GM18870 (cell line): ENCODE measurements at regions not wholly inside any gene's neighbourhood (a gene's known extent, or its start where the extent isn't known, plus 50 kb on each side); places are given as distances from the start of the nearest gene placed in this dataset.

Source experiments
- ATAC-seq: cut with Tn5 transposase; IDR thresholded peaks from one replicate; pipeline ENCODE4 v1.9.1; 2021; ENCODE audit warnings: moderate library complexity; ENCODE audit not compliant: unreplicated experiment

GRCh38 chr5:86971034-86971571, 296.6 kb upstream of the RASA1 start:
- no peak for ATAC-seq

DNA sequence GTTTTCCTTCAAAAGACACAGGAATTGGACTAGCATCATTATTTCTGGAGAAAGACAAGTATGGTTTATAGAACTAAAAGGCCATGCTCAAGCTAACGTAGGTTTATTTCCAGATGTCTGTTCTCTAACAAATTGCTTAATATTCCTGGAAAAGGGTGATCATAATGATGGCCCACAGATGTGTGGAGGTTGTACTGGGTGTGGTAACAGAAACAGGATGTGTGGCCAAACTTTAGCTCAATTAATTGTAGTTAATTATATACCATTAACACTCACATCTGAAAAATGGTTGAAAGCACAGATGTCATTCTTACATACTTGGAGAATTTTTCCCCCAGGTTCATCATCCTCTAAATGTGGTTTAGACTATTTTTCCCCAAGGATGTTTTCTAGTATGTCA, 292.7 kb upstream of the RASA1 start:
- no peak for ATAC-seq

DNA sequence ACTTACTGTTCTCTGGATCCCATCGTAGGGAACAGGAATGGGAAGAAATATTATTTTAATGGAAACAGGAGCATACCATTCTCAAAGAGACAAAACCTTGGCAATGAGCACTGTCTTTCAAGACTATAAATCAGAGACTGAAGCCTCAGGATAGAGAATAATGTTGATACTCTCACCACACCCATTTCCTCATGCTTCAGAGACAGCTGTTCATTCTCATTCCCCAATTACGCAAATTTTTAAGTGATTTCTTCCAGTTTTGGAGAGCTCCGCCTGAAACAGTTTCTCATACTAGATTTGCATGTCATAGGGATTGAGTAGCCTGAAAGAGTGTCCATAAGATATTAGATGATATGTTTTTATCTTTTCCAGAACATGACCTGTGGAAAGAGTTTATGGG, 290.5 kb upstream of the RASA1 start:
- no peak for ATAC-seq

- ATAC-seq: no peak
Observed at GRCh38 chr5:86977808-86978207, 289.9 kb upstream of the RASA1 start.

GRCh38 chr5:86979811-86980411, 287.8 kb upstream of the RASA1 start:
- peak; percentile 63 for ATAC-seq

- ATAC-seq: no peak
Observed at GRCh38 chr5:86981898-86982297, 285.8 kb upstream of the RASA1 start.

- ATAC-seq: no peak
Observed at GRCh38 chr5:86983208-86983607, 284.5 kb upstream of the RASA1 start.

GRCh38 chr5:86986837-86987236, 280.8 kb upstream of the RASA1 start:
- ATAC-seq: no peak

DNA sequence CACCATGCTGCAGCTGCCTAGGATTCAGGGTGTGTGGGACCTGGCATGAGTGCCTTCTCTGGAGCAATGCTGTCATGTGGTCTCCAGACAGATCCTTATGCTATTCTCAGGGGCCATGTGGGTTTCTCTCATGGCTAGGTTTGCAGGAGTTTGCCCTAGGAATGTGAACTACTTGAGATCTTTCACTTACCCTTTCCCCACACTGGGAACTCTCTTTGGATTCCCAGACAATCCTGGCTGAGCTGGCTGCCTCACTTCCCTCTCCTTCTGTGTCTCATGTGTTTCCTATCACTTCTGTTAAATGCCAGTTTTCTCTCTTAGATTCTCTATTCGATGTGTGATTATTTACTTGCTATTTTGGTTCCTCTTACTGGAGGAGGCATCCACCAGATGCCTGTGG, 270.2 kb upstream of the RASA1 start:
- ATAC-seq: no peak

DNA sequence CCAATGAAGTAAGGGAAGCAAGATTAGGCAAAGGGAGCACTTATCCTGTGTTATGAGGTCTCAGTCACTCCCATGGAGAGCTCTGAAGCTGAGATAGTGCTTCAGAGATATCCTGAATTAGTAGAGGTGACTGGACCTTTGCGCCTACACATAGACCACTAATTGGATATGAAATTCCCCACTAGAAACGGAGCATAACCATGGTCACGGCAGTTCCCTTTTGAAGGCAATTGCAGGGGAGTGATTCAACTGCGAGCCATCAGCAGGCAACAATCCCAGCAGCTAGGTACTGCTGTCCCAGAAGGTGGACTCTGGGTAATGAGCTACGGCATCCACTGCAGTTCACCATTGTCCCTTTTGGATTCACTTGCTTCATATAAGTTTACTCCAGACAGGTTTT, 267.7 kb upstream of the RASA1 start:
- no peak for ATAC-seq

DNA sequence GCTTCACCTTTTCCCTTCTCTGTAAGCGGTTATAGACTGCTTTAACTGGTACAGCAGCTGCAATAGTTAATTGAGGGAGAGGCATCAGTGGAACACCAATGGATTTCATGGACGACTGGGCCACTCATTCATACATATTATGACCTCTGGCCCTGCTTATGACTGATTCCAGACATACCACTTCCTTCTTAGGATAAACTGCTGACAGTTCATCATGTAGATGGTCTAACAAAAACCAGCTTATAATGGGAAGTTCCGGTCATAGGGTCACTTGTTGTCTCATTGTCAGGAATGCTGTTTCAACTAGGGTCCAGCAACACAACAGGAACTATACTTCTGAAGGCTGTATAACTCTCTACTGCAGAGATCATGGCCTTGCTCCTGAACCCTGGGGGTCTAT, 265.2 kb upstream of the RASA1 start:
- no peak for ATAC-seq

DNA sequence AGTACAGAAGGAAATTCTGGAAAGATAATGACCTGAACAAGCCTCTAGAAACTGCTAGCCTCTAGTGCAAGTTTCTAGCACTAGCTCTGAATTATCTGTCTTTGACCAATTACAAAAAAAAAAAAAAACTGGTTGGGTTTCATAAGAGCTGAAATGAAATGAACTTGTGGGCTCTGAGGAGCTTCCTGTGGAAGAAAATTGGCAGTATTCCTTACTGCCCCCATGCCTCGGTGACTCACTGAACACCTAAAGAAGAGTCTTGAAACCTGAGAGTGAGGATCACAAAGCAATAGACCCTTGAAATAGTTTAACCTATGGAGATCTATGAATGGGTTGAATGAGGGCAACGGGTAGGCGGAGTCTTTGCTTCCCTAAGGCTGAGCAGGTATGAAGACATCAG, 263.6 kb upstream of the RASA1 start:
- ATAC-seq: no peak

DNA sequence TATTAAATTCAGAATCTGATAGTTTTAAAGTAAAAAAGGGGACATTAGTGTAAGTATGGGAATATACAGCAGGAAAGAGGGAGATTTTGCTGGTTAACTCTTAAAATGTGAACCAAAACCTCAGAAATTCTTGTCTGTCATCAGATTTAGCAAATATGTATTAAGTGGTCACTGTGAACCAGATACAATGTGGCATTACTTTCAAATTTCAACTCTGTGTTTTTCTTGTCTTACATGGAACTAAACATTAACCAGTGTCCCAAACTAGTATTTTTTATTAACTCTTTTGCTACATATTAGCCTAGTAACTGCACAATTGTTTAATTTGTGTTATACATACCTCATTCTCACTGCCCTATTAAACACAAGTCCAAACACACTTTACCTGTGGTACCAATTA, 259.9 kb upstream of the RASA1 start:
- no peak for ATAC-seq

DNA sequence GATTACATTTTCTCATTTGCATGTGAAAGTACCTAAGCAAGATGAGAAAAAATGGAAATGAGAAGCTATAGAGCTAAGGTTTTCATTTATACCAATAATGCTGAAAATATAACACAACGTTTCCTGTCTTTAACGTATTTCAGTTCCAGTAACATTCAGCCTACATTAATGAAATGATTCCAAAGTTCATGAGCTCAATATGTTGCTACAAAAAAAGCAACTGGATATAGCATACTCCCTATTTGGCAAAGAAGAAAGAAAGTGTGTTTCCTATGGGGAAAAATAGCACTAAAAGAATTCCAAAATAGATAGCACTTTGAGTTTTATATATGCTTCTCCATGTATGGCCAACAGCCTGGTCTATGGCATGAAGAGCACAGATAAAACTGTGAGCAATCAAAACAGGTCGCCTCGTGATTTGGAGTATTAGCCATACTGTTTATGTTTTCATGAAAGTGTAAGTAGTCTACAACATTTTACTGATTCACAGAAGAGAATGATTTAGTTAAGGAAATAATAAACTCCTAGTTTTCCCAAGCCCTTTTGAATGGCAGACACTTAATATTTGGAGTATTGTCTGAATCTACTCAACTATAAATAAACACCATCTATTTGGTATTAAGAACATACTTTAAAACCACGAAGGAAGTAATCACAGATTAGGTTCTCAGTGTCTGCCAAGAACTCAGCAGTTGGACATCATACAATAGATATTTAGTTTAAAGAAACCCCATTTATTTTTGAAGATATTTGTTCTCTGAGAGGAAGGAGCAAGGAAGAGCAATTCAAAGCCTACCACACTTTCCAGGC, 258.7 kb upstream of the RASA1 start:
- ATAC-seq: no peak

- no peak for ATAC-seq
Observed at GRCh38 chr5:87010736-87011135, 256.9 kb upstream of the RASA1 start.

DNA sequence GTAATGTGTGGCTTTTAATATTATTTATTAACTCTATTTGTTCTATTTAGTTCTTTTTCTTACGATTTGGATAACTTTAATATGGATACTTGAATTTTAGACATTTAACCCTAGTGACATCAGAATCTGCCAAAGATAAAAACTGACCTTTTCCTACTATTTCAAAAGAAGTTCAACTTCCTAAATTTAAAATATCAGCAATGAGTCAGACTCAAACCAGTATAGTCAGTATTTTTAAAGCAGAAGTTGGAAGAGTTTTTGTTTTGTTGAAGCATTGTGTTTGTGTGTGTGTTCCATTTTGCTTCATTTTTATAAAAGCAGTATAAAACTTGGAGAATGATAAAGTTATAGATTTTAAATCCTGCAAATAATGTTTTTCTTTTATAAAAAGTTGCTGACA, 251.8 kb upstream of the RASA1 start:
- ATAC-seq: no peak

GRCh38 chr5:87020099-87020934, 247.4 kb upstream of the RASA1 start:
- peak; percentile 86 for ATAC-seq

- no peak for ATAC-seq
Observed at GRCh38 chr5:87022415-87022814, 245.3 kb upstream of the RASA1 start.

DNA sequence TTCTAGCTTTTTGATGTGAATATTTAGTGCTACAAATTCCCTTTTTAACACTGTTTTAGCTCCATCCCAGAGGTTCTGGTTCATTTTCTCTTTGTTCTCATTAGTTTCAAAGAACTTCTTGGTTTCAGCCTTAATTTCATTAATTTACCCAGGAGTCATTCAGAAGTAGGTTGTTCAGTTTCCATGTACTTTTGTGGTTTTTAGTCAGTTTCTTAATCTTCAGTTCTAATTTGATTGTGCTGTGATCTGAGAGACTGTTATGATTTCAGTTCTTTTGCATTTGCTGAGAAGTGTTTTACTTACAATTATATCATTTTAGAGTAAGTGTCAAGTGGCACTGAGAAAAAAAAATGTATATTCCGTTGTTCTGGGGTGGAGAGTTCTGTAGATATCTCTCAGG, 240.1 kb upstream of the RASA1 start:
- ATAC-seq: no peak

DNA sequence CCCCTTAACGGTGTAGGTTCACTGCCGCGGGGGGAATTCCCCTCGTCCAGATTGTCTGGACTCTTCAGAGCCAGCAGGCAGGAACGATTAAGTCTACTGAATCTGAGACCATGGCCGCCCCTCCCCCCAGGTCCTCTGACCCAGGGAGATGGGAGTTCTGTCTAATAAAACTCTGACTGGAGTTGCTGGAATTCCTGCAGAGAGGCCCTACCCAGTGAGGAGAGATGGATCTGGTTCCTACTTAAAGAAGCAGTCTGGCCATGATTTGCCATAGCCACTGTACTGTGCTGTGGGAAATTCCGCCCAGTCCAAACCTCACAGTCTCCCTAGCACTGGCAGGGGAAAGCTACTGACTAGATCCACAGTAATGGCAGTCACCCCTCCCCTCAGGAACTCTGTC, 237.7 kb upstream of the RASA1 start:
- ATAC-seq: no peak

- no peak for ATAC-seq
Observed at GRCh38 chr5:87030699-87031098, 237.0 kb upstream of the RASA1 start.

DNA sequence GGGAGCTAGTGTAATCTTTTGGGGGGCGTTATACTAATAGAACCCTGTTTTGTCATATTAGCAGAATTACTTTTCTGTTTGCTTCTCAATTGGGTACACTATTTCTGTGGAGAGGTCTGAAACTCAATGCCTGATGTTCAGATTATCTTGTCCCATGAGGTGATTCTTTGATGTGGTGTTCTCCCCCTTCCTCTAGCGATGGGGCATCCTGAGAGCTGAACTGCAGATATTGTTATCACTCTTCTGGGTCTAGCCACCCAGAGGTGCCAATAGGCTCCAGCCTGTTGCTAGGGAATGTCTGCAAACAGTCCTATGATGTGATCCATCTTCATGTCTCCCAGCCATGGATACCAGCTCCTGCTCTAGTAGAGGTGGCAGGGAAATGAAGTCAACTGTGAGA, 233.1 kb upstream of the RASA1 start:
- no peak for ATAC-seq
